DMS53 (cell line): ENCODE measurements at regions not wholly inside any gene's neighbourhood (a gene's known extent, or its start where the extent isn't known, plus 50 kb on each side); places are given as distances from the start of the nearest gene placed in this dataset.

Experiments
- DNase-seq: peaks from one replicate; lab custom pipeline; 2025; lab: John Stamatoyannopoulos, UW

GRCh38 chr1:193555662-193556441 is 369.4 kb upstream of the B3GALT2 start:
- DNase-seq: no peak

GRCh38 chr1:193553564-193553963 is 367.2 kb upstream of the B3GALT2 start:
- no peak for DNase-seq

- no peak for DNase-seq
Measured at GRCh38 chr1:193552274-193552673, 365.9 kb upstream of the B3GALT2 start.

GRCh38 chr1:193549081-193549480 is 362.7 kb upstream of the B3GALT2 start:
- DNase-seq: peak; percentile 37

GRCh38 chr1:193545171-193545570 is 358.8 kb upstream of the B3GALT2 start:
- DNase-seq: no peak

- peak; percentile 2 for DNase-seq
Measured at GRCh38 chr1:193543259-193543658, 356.8 kb upstream of the B3GALT2 start.

- DNase-seq: peak; percentile 63
Measured at GRCh38 chr1:193542690-193543089, 356.3 kb upstream of the B3GALT2 start.

- DNase-seq: no peak
Measured at GRCh38 chr1:193540511-193540910, 354.1 kb upstream of the B3GALT2 start.

- no peak for DNase-seq
Measured at GRCh38 chr1:193539731-193540459, 353.5 kb upstream of the B3GALT2 start.

- DNase-seq: no peak
Measured at GRCh38 chr1:193538680-193539079, 352.3 kb upstream of the B3GALT2 start.

GRCh38 chr1:193538003-193538354 is 351.6 kb upstream of the B3GALT2 start:
- DNase-seq: peak; percentile 44

GRCh38 chr1:193537266-193538002 is 351.0 kb upstream of the B3GALT2 start:
- DNase-seq: peak; percentile 30

GRCh38 chr1:193533853-193534252 is 347.4 kb upstream of the B3GALT2 start:
- no peak for DNase-seq

GRCh38 chr1:193525917-193526710 is 339.7 kb upstream of the B3GALT2 start:
- peak; percentile 59 for DNase-seq

- no peak for DNase-seq
Measured at GRCh38 chr1:193525411-193525810, 339.0 kb upstream of the B3GALT2 start.

GRCh38 chr1:193524616-193525015 is 338.2 kb upstream of the B3GALT2 start:
- DNase-seq: no peak

GRCh38 chr1:193524021-193524420 is 337.6 kb upstream of the B3GALT2 start:
- no peak for DNase-seq

- DNase-seq: no peak
Measured at GRCh38 chr1:193520472-193520871, 334.1 kb upstream of the B3GALT2 start.

- DNase-seq: peak; percentile 15
Measured at GRCh38 chr1:193519922-193520321, 333.5 kb upstream of the B3GALT2 start.

GRCh38 chr1:193516755-193517388 is 330.5 kb upstream of the B3GALT2 start:
- no peak for DNase-seq

GRCh38 chr1:193514397-193514796 is 328.0 kb upstream of the B3GALT2 start:
- DNase-seq: no peak
